ENCODE measurements at regions not wholly inside any gene's neighbourhood (a gene's known extent, or its start where the extent isn't known, plus 50 kb on each side); places are given as distances from the start of the nearest gene placed in this dataset.

GRCh38 chr3:106797461-106797860 is 579.8 kb upstream of the CCDC54 start:
- no peak for DNase-seq
- Histone ChIP-seq H3K4me3 (ENCODE audit: low read depth in 1 of 2, low read length in 2 of 2) (no peak overlapping the region), H3K4me2 (ENCODE audit: insufficient read depth, low read length) (no peak overlapping the region), H3K4me1 (ENCODE audit: insufficient read depth, low read length) (peaks cover 15% of the 10 kb centered on the region; the same call in 1 of the 2 replicates), H4K20me1 (ENCODE audit: insufficient read depth, low read length) (no peaks in the 10 kb centered on the region), H3K79me2 (ENCODE audit: insufficient read depth, low read length) (no peaks in the 10 kb centered on the region), H3K27ac (ENCODE audit: low read length) (no peak overlapping the region), H3K9ac (ENCODE audit: low read depth, low read length) (no peak overlapping the region), H2AFZ (ENCODE audit: low read depth, low read length) (no peak overlapping the region), H3K27me3 (ENCODE audit: insufficient read depth, low read length, poor library complexity) (no peaks in the 10 kb centered on the region), H3K9me3 (ENCODE audit: insufficient read depth, low read length, severe bottlenecking) (peaks cover 5% of the 10 kb centered on the region), H3K36me3 (ENCODE audit: insufficient read depth, low read length) (no peaks in the 10 kb centered on the region)
- ATAC-seq (ENCODE audit: insufficient read depth, low read depth), result no peak
- TF ChIP-seq CTCF (IDR thresholded peaks at IDR 0.05; ENCODE audit: borderline replicate concordance, extremely low read depth, low read length, poor library complexity, severe bottlenecking) (no peak), EZH2 (IDR thresholded peaks at IDR 0.05; ENCODE audit: borderline replicate concordance, low read depth, low read length, severe bottlenecking) (no peak)

GRCh38 chr3:106805625-106806024 is 571.6 kb upstream of the CCDC54 start:
- ATAC-seq (ENCODE audit: insufficient read depth, low read depth) (no peak), DNase-seq (no peak)
- H3K27ac ChIP-seq (ENCODE audit: low read length), result no peak overlapping the region
- H3K27me3 ChIP-seq (ENCODE audit: insufficient read depth, low read length, poor library complexity), result no peaks in the 10 kb centered on the region
- H3K4me1 ChIP-seq (ENCODE audit: insufficient read depth, low read length), result no peaks in the 10 kb centered on the region
- H3K9ac ChIP-seq (ENCODE audit: low read depth, low read length), result no peak overlapping the region
- TF ChIP-seq EZH2 (IDR thresholded peaks at IDR 0.05; ENCODE audit: borderline replicate concordance, low read depth, low read length, severe bottlenecking) (no peak), CTCF (IDR thresholded peaks at IDR 0.05; ENCODE audit: borderline replicate concordance, extremely low read depth, low read length, poor library complexity, severe bottlenecking) (no peak)
- H2AFZ ChIP-seq (ENCODE audit: low read depth, low read length), result no peak overlapping the region
- no peak overlapping the region for H3K4me3 ChIP-seq (ENCODE audit: low read depth in 1 of 2, low read length in 2 of 2)
- H3K9me3 ChIP-seq (ENCODE audit: insufficient read depth, low read length, severe bottlenecking), result no peaks in the 10 kb centered on the region
- H3K36me3 ChIP-seq (ENCODE audit: insufficient read depth, low read length), result no peaks in the 10 kb centered on the region
- no peak overlapping the region for H3K4me2 ChIP-seq (ENCODE audit: insufficient read depth, low read length)
- H4K20me1 ChIP-seq (ENCODE audit: insufficient read depth, low read length), result no peaks in the 10 kb centered on the region
- no peaks in the 10 kb centered on the region for H3K79me2 ChIP-seq (ENCODE audit: insufficient read depth, low read length)

DNA sequence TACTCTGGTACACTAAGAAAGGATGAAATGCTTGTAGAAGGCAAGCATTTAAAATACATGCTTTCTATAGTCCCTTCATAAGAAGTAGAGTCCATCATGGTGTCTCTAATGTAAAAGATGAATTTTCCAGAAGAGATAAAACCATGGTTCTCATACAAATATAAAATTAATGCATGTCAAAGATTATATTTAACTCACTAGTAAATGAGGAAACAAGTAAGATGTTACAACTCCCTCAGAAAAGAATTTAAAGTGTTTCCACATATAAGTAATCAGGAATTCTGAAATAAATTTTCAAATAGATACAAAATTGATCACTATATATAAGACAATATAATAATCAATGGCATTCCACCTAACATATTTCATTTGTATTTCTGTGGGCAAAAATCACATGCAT is 570.3 kb upstream of the CCDC54 start:
- Histone ChIP-seq H3K9me3 (ENCODE audit: insufficient read depth, low read length, severe bottlenecking) (no peaks in the 10 kb centered on the region), H3K79me2 (ENCODE audit: insufficient read depth, low read length) (no peaks in the 10 kb centered on the region), H3K9ac (ENCODE audit: low read depth, low read length) (no peak overlapping the region), H3K4me2 (ENCODE audit: insufficient read depth, low read length) (no peak overlapping the region), H3K27me3 (ENCODE audit: insufficient read depth, low read length, poor library complexity) (no peaks in the 10 kb centered on the region), H3K27ac (ENCODE audit: low read length) (no peak overlapping the region), H2AFZ (ENCODE audit: low read depth, low read length) (no peak overlapping the region), H3K4me1 (ENCODE audit: insufficient read depth, low read length) (no peaks in the 10 kb centered on the region), H3K36me3 (ENCODE audit: insufficient read depth, low read length) (no peaks in the 10 kb centered on the region), H3K4me3 (ENCODE audit: low read depth in 1 of 2, low read length in 2 of 2) (no peak overlapping the region), H4K20me1 (ENCODE audit: insufficient read depth, low read length) (no peaks in the 10 kb centered on the region)
- DNase-seq, result no peak
- ATAC-seq (ENCODE audit: insufficient read depth, low read depth), result no peak
- no peak for TF ChIP-seq EZH2 (IDR thresholded peaks at IDR 0.05; ENCODE audit: borderline replicate concordance, low read depth, low read length, severe bottlenecking)
- no peak for TF ChIP-seq CTCF (IDR thresholded peaks at IDR 0.05; ENCODE audit: borderline replicate concordance, extremely low read depth, low read length, poor library complexity, severe bottlenecking)

DNA sequence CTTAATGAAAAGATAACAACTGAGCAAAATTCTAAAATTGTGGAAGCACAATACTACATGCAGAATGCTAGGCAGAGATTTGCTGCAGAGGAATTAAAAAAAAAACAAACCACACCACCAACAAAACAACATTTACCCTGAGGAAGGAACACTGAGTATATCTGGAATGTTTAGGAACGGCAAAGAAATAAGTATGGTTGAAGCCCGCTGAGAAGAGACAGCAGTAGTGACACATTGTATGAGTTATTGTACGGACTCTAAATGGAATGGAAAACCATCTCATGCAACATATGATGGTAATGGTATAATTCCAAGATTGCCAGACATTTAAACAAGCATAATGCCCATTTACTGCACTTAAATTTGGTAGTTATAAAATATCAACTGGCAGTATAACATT is 568.2 kb upstream of the CCDC54 start:
- no peaks in the 10 kb centered on the region for H4K20me1 ChIP-seq (ENCODE audit: insufficient read depth, low read length)
- no peak overlapping the region for H3K4me2 ChIP-seq (ENCODE audit: insufficient read depth, low read length)
- no peaks in the 10 kb centered on the region for H3K9me3 ChIP-seq (ENCODE audit: insufficient read depth, low read length, severe bottlenecking)
- H3K36me3 ChIP-seq (ENCODE audit: insufficient read depth, low read length), result no peaks in the 10 kb centered on the region
- no peak overlapping the region for H2AFZ ChIP-seq (ENCODE audit: low read depth, low read length)
- no peaks in the 10 kb centered on the region for H3K4me1 ChIP-seq (ENCODE audit: insufficient read depth, low read length)
- no peak overlapping the region for H3K27ac ChIP-seq (ENCODE audit: low read length)
- ATAC-seq (ENCODE audit: insufficient read depth, low read depth) (no peak), DNase-seq (no peak)
- no peaks in the 10 kb centered on the region for H3K79me2 ChIP-seq (ENCODE audit: insufficient read depth, low read length)
- H3K4me3 ChIP-seq (ENCODE audit: low read depth in 1 of 2, low read length in 2 of 2), result no peak overlapping the region
- TF ChIP-seq EZH2 (IDR thresholded peaks at IDR 0.05; ENCODE audit: borderline replicate concordance, low read depth, low read length, severe bottlenecking) (no peak), CTCF (IDR thresholded peaks at IDR 0.05; ENCODE audit: borderline replicate concordance, extremely low read depth, low read length, poor library complexity, severe bottlenecking) (no peak)
- H3K9ac ChIP-seq (ENCODE audit: low read depth, low read length), result no peak overlapping the region
- no peaks in the 10 kb centered on the region for H3K27me3 ChIP-seq (ENCODE audit: insufficient read depth, low read length, poor library complexity)
